MM.1S (cell line): ENCODE measurements at regions not wholly inside any gene's neighbourhood (a gene's known extent, or its start where the extent isn't known, plus 50 kb on each side); places are given as distances from the start of the nearest gene placed in this dataset.

Experiments used
- CTCF ChIP-seq: fragments of 300-600 bp; sonication (generic); IDR thresholded peaks from 2 replicates; pipeline ENCODE4 v1.5.1; 2016; ENCODE audit warnings: antibody characterized with exemption, low read length, mixed read lengths
- EZH2phosphoT487 ChIP-seq: fragments of 300-600 bp; sonication (generic); IDR thresholded peaks from 2 replicates; pipeline ENCODE4 v1.6.1; 2018; ENCODE audit warnings: antibody characterized with exemption, low read length

GRCh38 chr5:13179407-13180087, 764.9 kb downstream of the DNAH5 start:
- no peak for TF ChIP-seq CTCF
- TF ChIP-seq EZH2phosphoT487, result no peak
